ENCODE measurements at regions not wholly inside any gene's neighbourhood (a gene's known extent, or its start where the extent isn't known, plus 50 kb on each side); places are given as distances from the start of the nearest gene placed in this dataset.

- no peaks in the 10 kb centered on the region for H3F3A ChIP-seq (ENCODE audit: insufficient read depth, low read length, poor library complexity, severe bottlenecking)
- no peaks in the 10 kb centered on the region for H3K27me3 ChIP-seq (ENCODE audit: insufficient read depth, low read depth, low read length)
- no peaks in the 10 kb centered on the region for H4K20me1 ChIP-seq (ENCODE audit: insufficient read depth)
- no peaks in the 10 kb centered on the region for H3K9me3 ChIP-seq (ENCODE audit: low read length)
- H3K9ac ChIP-seq (ENCODE audit: low read length), result no peak overlapping the region
- H2AFZ ChIP-seq (ENCODE audit: low read depth, low read length), result no peak overlapping the region
- no peak overlapping the region for H3K27ac ChIP-seq (ENCODE audit: low read length)
- no peaks in the 10 kb centered on the region for H3K9me2 ChIP-seq (ENCODE audit: insufficient read depth, low read length)
- H3K36me3 ChIP-seq (ENCODE audit: insufficient read depth, low read length), result no peaks in the 10 kb centered on the region
- H3K79me2 ChIP-seq (replicated peaks; ENCODE audit: insufficient read depth, low read length), result no peaks in the 10 kb centered on the region
- H3K4me2 ChIP-seq (ENCODE audit: low read length), result no peak overlapping the region
- TF ChIP-seq, protein P1, sequence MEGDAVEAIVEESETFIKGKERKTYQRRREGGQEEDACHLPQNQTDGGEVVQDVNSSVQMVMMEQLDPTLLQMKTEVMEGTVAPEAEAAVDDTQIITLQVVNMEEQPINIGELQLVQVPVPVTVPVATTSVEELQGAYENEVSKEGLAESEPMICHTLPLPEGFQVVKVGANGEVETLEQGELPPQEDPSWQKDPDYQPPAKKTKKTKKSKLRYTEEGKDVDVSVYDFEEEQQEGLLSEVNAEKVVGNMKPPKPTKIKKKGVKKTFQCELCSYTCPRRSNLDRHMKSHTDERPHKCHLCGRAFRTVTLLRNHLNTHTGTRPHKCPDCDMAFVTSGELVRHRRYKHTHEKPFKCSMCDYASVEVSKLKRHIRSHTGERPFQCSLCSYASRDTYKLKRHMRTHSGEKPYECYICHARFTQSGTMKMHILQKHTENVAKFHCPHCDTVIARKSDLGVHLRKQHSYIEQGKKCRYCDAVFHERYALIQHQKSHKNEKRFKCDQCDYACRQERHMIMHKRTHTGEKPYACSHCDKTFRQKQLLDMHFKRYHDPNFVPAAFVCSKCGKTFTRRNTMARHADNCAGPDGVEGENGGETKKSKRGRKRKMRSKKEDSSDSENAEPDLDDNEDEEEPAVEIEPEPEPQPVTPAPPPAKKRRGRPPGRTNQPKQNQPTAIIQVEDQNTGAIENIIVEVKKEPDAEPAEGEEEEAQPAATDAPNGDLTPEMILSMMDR (IDR thresholded peaks at IDR 0.05; ENCODE audit: poor library complexity, severe bottlenecking), result no peak
- TF ChIP-seq POLR2AphosphoS5 (IDR thresholded peaks at IDR 0.05), result no peak
- no peak for TF ChIP-seq RAD21 (conservative IDR thresholded peaks at IDR 0.05)
- no peak for TF ChIP-seq MXI1 (conservative IDR thresholded peaks at IDR 0.05; ENCODE audit: poor library complexity, severe bottlenecking)
- no peak for TF ChIP-seq EP300 (conservative IDR thresholded peaks at IDR 0.05; ENCODE audit: poor library complexity, severe bottlenecking)
- no peak overlapping the region for H3K4me3 ChIP-seq (ENCODE audit: low read length)
Observed at GRCh38 chr2:16509042-16509441, 156.6 kb downstream of the CYRIA start.

- H3K9me3 ChIP-seq (ENCODE audit: low read length), result no peaks in the 10 kb centered on the region
- TF ChIP-seq TAF1 (IDR thresholded peaks at IDR 0.05; ENCODE audit: low read depth) (no peak), POLR2AphosphoS5 (IDR thresholded peaks at IDR 0.05) (no peak), MXI1 (conservative IDR thresholded peaks at IDR 0.05; ENCODE audit: poor library complexity, severe bottlenecking) (no peak), EP300 (conservative IDR thresholded peaks at IDR 0.05; ENCODE audit: poor library complexity, severe bottlenecking) (no peak), RAD21 (conservative IDR thresholded peaks at IDR 0.05) (no peak), SMC3 (conservative IDR thresholded peaks at IDR 0.05; ENCODE audit: poor library complexity) (no peak), EZH2 (IDR thresholded peaks at IDR 0.05; ENCODE audit: borderline replicate concordance, insufficient read depth, low read length, poor library complexity, severe bottlenecking) (no peak)
- TF ChIP-seq, protein P2, sequence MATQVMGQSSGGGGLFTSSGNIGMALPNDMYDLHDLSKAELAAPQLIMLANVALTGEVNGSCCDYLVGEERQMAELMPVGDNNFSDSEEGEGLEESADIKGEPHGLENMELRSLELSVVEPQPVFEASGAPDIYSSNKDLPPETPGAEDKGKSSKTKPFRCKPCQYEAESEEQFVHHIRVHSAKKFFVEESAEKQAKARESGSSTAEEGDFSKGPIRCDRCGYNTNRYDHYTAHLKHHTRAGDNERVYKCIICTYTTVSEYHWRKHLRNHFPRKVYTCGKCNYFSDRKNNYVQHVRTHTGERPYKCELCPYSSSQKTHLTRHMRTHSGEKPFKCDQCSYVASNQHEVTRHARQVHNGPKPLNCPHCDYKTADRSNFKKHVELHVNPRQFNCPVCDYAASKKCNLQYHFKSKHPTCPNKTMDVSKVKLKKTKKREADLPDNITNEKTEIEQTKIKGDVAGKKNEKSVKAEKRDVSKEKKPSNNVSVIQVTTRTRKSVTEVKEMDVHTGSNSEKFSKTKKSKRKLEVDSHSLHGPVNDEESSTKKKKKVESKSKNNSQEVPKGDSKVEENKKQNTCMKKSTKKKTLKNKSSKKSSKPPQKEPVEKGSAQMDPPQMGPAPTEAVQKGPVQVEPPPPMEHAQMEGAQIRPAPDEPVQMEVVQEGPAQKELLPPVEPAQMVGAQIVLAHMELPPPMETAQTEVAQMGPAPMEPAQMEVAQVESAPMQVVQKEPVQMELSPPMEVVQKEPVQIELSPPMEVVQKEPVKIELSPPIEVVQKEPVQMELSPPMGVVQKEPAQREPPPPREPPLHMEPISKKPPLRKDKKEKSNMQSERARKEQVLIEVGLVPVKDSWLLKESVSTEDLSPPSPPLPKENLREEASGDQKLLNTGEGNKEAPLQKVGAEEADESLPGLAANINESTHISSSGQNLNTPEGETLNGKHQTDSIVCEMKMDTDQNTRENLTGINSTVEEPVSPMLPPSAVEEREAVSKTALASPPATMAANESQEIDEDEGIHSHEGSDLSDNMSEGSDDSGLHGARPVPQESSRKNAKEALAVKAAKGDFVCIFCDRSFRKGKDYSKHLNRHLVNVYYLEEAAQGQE (IDR thresholded peaks at IDR 0.05; ENCODE audit: borderline replicate concordance), result no peak
- TF ChIP-seq, protein P1 (IDR thresholded peaks at IDR 0.05; ENCODE audit: poor library complexity, severe bottlenecking), result no peak
Observed at GRCh38 chr2:16508490-16508851, 157.2 kb downstream of the CYRIA start.

More at GRCh38 chr2:16508490-16508851, 157.2 kb downstream of the CYRIA start:
- Histone ChIP-seq H3K4me2 (ENCODE audit: low read length) (no peak overlapping the region), H3K36me3 (ENCODE audit: insufficient read depth, low read length) (no peaks in the 10 kb centered on the region), H3K27ac (ENCODE audit: low read length) (no peak overlapping the region), H3K9ac (ENCODE audit: low read length) (no peak overlapping the region), H2AFZ (ENCODE audit: low read depth, low read length) (no peak overlapping the region), H3K9me2 (ENCODE audit: insufficient read depth, low read length) (no peaks in the 10 kb centered on the region), H3K4me3 (ENCODE audit: low read length) (peak overlapping the region; percentile 63), H3K79me2 (replicated peaks; ENCODE audit: insufficient read depth, low read length) (no peaks in the 10 kb centered on the region), H3K27me3 (ENCODE audit: insufficient read depth, low read depth, low read length) (no peaks in the 10 kb centered on the region), H3F3A (ENCODE audit: insufficient read depth, low read length, poor library complexity, severe bottlenecking) (no peaks in the 10 kb centered on the region), H4K20me1 (ENCODE audit: insufficient read depth) (no peaks in the 10 kb centered on the region)
